Colonic mucosa (tissue), 4 donors: ENCODE measurements at regions not wholly inside any gene's neighbourhood (a gene's known extent, or its start where the extent isn't known, plus 50 kb on each side); places are given as distances from the start of the nearest gene placed in this dataset.

ENCODE experiments used
- DNase-seq: peaks from one replicate; pipeline ENCODE4 v3.0.0-alpha.2; 2020
- H3K27ac ChIP-seq: fragments of 200-600 bp; one replicate; pipeline ENCODE4 v1.8.0; 2021
- H3K27me3 ChIP-seq: fragments of 200-600 bp; one replicate; pipeline ENCODE4 v1.8.0; 2021
- H3K36me3 ChIP-seq: fragments of 200-600 bp; one replicate; pipeline ENCODE4 v1.8.0; 2021
- H3K4me1 ChIP-seq: fragments of 200-600 bp; one replicate; pipeline ENCODE4 v1.8.0; 2021; ENCODE audit warnings: mild to moderate bottlenecking
- H3K4me3 ChIP-seq: fragments of 200-600 bp; one replicate; pipeline ENCODE4 v1.8.0; 2021
- H3K9ac ChIP-seq, 2 donors: one replicate each; pipeline ENCODE4 v1.7.0; 2013; ENCODE audit warnings: control low read depth in 2 of 2, low read depth in 2 of 2, low read length in 2 of 2
- H3K9me3 ChIP-seq: fragments of 200-600 bp; one replicate; pipeline ENCODE4 v1.8.0; 2021
- intact Hi-C: fragments of 100-400 bp; cut with DNase I; formaldehyde crosslinking; loops from one replicate; pipeline ENCODE4 v1.14.1; 2022
- TF ChIP-seq, protein P1 (sequence below): fragments of 200-600 bp; IDR thresholded peaks from one replicate; pipeline ENCODE4 v1.8.0; 2022; ENCODE audit warnings: antibody characterized with exemption, mild to moderate bottlenecking
- donor health status: healthy.
- donor health status: DM: no; HTN: no; CAD: no.
- donor health status: DM: no; HTN: no; CAD: no.

DNA sequence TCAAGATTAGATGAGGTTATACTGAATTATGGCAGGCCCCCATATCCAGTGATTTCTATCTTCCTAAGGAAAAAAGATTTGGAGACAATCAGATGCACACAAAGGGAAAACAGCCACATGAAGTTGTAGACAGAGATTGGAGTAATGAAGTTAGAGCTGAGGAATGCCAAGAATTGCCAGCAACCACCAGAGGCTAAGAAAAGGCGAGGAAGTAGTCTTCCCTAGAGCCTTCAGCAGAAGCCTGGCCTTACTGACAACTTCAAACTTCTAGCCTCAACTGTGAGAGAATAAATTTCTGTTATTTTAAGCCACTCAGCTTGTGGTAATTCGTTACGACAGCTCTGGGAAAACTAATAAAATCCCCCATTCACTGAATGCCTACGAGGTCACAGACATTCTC lies 473.9 kb downstream of the COL12A1 start:
- TF ChIP-seq, protein P1, sequence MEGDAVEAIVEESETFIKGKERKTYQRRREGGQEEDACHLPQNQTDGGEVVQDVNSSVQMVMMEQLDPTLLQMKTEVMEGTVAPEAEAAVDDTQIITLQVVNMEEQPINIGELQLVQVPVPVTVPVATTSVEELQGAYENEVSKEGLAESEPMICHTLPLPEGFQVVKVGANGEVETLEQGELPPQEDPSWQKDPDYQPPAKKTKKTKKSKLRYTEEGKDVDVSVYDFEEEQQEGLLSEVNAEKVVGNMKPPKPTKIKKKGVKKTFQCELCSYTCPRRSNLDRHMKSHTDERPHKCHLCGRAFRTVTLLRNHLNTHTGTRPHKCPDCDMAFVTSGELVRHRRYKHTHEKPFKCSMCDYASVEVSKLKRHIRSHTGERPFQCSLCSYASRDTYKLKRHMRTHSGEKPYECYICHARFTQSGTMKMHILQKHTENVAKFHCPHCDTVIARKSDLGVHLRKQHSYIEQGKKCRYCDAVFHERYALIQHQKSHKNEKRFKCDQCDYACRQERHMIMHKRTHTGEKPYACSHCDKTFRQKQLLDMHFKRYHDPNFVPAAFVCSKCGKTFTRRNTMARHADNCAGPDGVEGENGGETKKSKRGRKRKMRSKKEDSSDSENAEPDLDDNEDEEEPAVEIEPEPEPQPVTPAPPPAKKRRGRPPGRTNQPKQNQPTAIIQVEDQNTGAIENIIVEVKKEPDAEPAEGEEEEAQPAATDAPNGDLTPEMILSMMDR: no peak
- no peaks in the 10 kb centered on the region for H3K27me3 ChIP-seq
- no peak for DNase-seq
- no peaks in the 10 kb centered on the region for H3K36me3 ChIP-seq
- no peak overlapping the region for H3K4me3 ChIP-seq
- intact Hi-C loops: no loop called here
- no peaks in the 10 kb centered on the region for H3K9me3 ChIP-seq
- no peak overlapping the region for H3K9ac ChIP-seq
- no peaks in the 10 kb centered on the region for H3K4me1 ChIP-seq
- no peak overlapping the region for H3K27ac ChIP-seq

DNA sequence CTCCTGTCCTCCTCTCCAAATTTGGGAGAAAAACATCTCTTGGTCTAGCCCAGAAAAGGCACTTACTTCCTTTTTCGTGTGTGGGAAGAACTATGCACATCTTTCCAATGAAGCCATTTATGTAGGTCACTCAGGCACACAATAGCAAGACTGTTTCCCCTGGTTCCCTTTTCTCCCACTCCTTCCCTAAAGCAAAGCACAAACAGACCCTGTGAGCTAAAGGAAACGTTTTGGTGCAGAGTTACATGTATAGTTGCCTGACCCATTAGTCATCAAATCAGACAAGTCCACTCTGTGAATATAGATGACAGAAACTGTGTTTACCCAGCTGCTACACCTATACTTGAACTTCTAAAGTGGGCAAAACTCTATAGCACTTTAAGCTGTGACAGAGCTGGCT lies 474.6 kb downstream of the COL12A1 start:
- TF ChIP-seq, protein P1: no peak
- H3K27me3 ChIP-seq: no peaks in the 10 kb centered on the region
- no peak overlapping the region for H3K27ac ChIP-seq
- H3K9me3 ChIP-seq: no peaks in the 10 kb centered on the region
- no peak for DNase-seq
- no peak overlapping the region for H3K4me3 ChIP-seq
- no peaks in the 10 kb centered on the region for H3K4me1 ChIP-seq
- intact Hi-C loops: no loop called here
- H3K9ac ChIP-seq: no peak overlapping the region
- H3K36me3 ChIP-seq: no peaks in the 10 kb centered on the region

DNA sequence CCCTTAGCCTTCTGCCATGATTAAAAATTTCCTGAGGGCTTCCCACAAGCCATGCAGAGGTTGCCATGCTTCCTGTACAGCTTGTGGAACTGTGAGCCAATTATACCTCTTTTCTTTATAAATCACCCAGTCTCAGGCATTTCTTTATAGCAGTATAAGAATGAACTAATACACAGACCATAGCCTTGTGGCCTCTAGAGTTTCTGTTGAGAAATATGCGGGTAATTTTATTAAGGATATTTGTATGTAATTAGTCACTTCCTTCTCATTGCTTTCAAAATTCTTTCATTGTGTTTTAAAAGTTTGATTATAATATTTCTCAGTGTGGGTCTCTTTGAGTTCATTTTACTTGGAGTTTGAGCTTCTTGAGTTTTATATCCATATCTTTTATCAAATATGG lies 484.9 kb downstream of the COL12A1 start:
- intact Hi-C loops: no loop called here
- no peaks in the 10 kb centered on the region for H3K9me3 ChIP-seq
- no peak overlapping the region for H3K27ac ChIP-seq
- H3K4me3 ChIP-seq: no peak overlapping the region
- no peaks in the 10 kb centered on the region for H3K27me3 ChIP-seq
- TF ChIP-seq, protein P1: no peak
- H3K4me1 ChIP-seq: no peaks in the 10 kb centered on the region
- H3K9ac ChIP-seq: no peak overlapping the region
- H3K36me3 ChIP-seq: no peaks in the 10 kb centered on the region
- DNase-seq: no peak

DNA sequence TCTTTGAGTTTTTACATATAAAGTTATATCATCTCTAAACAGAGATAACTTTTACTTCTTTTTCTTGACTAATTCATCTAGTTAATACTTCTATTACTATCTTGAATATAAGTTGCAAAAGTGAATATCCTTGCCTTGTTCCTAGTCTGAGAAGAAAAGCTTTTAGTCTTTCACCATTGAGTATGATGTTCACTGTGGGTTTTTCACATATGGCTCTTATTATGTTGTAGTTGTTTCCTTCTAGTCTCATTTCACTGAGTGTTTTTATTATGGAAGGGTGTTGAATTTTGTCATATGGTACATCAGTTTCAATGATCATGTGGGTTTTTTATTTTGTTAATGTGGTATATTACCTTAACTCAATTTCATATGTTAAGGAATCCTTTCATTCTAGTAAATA lies 488.3 kb downstream of the COL12A1 start:
- intact Hi-C loops: no loop called here
- no peak overlapping the region for H3K9ac ChIP-seq
- no peaks in the 10 kb centered on the region for H3K9me3 ChIP-seq
- no peaks in the 10 kb centered on the region for H3K36me3 ChIP-seq
- no peak for DNase-seq
- H3K27ac ChIP-seq: no peak overlapping the region
- TF ChIP-seq, protein P1: no peak
- H3K27me3 ChIP-seq: no peaks in the 10 kb centered on the region
- H3K4me3 ChIP-seq: no peak overlapping the region
- H3K4me1 ChIP-seq: no peaks in the 10 kb centered on the region

GRCh38 chr6:74715355-74716085 lies 490.3 kb downstream of the COL12A1 start:
- Histone ChIP-seq H3K27me3 (no peaks in the 10 kb centered on the region), H3K9me3 (no peaks in the 10 kb centered on the region), H3K27ac (no peak overlapping the region), H3K4me1 (no peaks in the 10 kb centered on the region), H3K4me3 (no peak overlapping the region), H3K9ac (no peak overlapping the region), H3K36me3 (no peaks in the 10 kb centered on the region)
- DNase-seq: no peak
- intact Hi-C loops: no loop called here
- TF ChIP-seq, protein P1: no peak
